ENCODE measurements at regions not wholly inside any gene's neighbourhood (a gene's known extent, or its start where the extent isn't known, plus 50 kb on each side); places are given as distances from the start of the nearest gene placed in this dataset.

GRCh38 chr9:107943901-107944300 lies 454.3 kb upstream of the KLF4 start:
- TF ChIP-seq POLR2AphosphoS5 (IDR thresholded peaks at IDR 0.05) (no peak), EP300 (IDR thresholded peaks at IDR 0.05; ENCODE audit: low read depth) (no peak), POLR2A (IDR thresholded peaks at IDR 0.05) (no peak), CTCF (IDR thresholded peaks at IDR 0.05) (no peak)

Data from transverse colon (tissue), 4 donors.